HCT116 (cell line): ENCODE measurements at regions not wholly inside any gene's neighbourhood (a gene's known extent, or its start where the extent isn't known, plus 50 kb on each side); places are given as distances from the start of the nearest gene placed in this dataset.

Source experiments
- ATAC-seq: fragments of 200-7000 bp; cut with Tn5 transposase; 2 replicates; pipeline ENCODE4 v1.9.1; 2020; ENCODE audit warnings: mild to moderate bottlenecking, moderate library complexity
- BruUV-seq: library from RNA; stranded (reverse); fragments of 400-500 nt; replicated peaks from 2 replicates; lab custom pipeline; 2021; lab: Mats Ljungman, UMichigan
- CTCF ChIA-PET: fragments of 300-600 bp; sonication (Branson Sonifier 250); formaldehyde crosslinking; loops from one replicate; lab custom pipeline; 2021; ENCODE audit warnings: antibody characterized with exemption; lab: Charles Lee
- POLR2A ChIA-PET: fragments of 300-600, 350-600 bp; sonication (Branson Sonifier 250); formaldehyde crosslinking; loops from one replicate; lab custom pipeline; 2021; ENCODE audit warnings: antibody characterized with exemption; lab: Charles Lee
- RAD21 ChIA-PET, 2 experiments: fragments of 300-600 bp; sonication (Branson Sonifier 250); formaldehyde crosslinking; loops; one replicate each; lab custom pipeline; 2023; ENCODE audit warnings: low total read pairs in 2 of 2; ENCODE audit not compliant: uncharacterized antibody in 2 of 2, unreplicated experiment in 2 of 2, low non-redundant PET in 1 of 2; lab: Charles Lee
- DNase-seq: peaks from one replicate; pipeline ENCODE4 v3.0.0-alpha.2; 2010; ENCODE audit warnings: low read depth, low spot score
- H2AFZ ChIP-seq: fragments of 200-600 bp; shearing (Covaris generic), sonication (generic); 2 replicates; pipeline ENCODE4 v1.6.1; 2017; ENCODE audit warnings: low read depth, mixed run types, mixed read lengths, antibody characterized with exemption, low read length; ENCODE audit not compliant: poor library complexity, severe bottlenecking
- H3K27ac ChIP-seq: 2 replicates; pipeline ENCODE4 v1.5.1; 2012; ENCODE audit warnings: low read depth, low read length
- H3K27me3 ChIP-seq: fragments of 200-600 bp; sonication (generic); 2 replicates; pipeline ENCODE4 v1.6.1; 2016; ENCODE audit warnings: mixed run types, low read length, mixed read lengths; ENCODE audit not compliant: insufficient read depth
- H3K36me3 ChIP-seq, 2 experiments: fragments of 200-500 bp in 1 of 2; fragments of 200-600 bp in 1 of 2; sonication (Bioruptor generic) in 1 of 2; sonication (generic) in 1 of 2; 2 replicates each; pipeline versions ENCODE4 v1.5.1 to v1.6.1; 2014 to 2016; ENCODE audit warnings: low read length in 2 of 2, inconsistent platforms in 1 of 2, mixed read lengths in 1 of 2, mixed run types in 1 of 2; ENCODE audit not compliant: insufficient read depth in 2 of 2, control insufficient read depth in 1 of 2
- H3K4me1 ChIP-seq, 2 experiments: fragments of 200-600 bp in 1 of 2; sonication (generic) in 1 of 2; 2 replicates each; pipeline versions ENCODE4 v1.5.1 to v1.6.1; 2012 to 2017; ENCODE audit warnings: low read length in 2 of 2, inconsistent platforms in 1 of 2, mild to moderate bottlenecking in 1 of 2, mixed read lengths in 1 of 2, mixed run types in 1 of 2, moderate library complexity in 1 of 2; ENCODE audit not compliant: insufficient read depth in 2 of 2, control insufficient read depth in 1 of 2
- H3K4me2 ChIP-seq: fragments of 200-600 bp; sonication (generic); 2 replicates; pipeline ENCODE4 v1.6.1; 2017; ENCODE audit warnings: mixed run types, low read length, mixed read lengths
- H3K4me3 ChIP-seq, 2 experiments: fragments of 200-600 bp in 1 of 2; sonication (generic) in 1 of 2; replicated peaks in 1 of 2; 2 replicates each; pipeline ENCODE4 v1.5.1; 2011 to 2016; ENCODE audit warnings: low read length in 2 of 2, control low read depth in 1 of 2, low read depth in 1 of 2, mild to moderate bottlenecking in 1 of 2, mixed read lengths in 1 of 2, mixed run types in 1 of 2
- H3K79me2 ChIP-seq: fragments of 200-600 bp; sonication (generic); 2 replicates; pipeline ENCODE4 v1.6.1; 2017; ENCODE audit warnings: mild to moderate bottlenecking, mixed run types, low read length, moderate library complexity, mixed read lengths; ENCODE audit not compliant: insufficient read depth
- H3K9ac ChIP-seq: fragments of 200-600 bp; sonication (generic); 2 replicates; pipeline ENCODE4 v1.6.1; 2016; ENCODE audit warnings: low read length, mixed read lengths
- H3K9me2 ChIP-seq: fragments of 200-600 bp; sonication (generic), shearing (Covaris generic); 2 replicates; pipeline ENCODE4 v1.6.1; 2017; ENCODE audit warnings: mixed run types, mild to moderate bottlenecking, moderate library complexity; ENCODE audit not compliant: insufficient read depth
- H3K9me3 ChIP-seq, 2 experiments: fragments of 200-500 bp in 1 of 2; fragments of 200-600 bp in 1 of 2; sonication (Bioruptor generic) in 1 of 2; sonication (generic) in 1 of 2; 2 replicates each; pipeline ENCODE4 v1.6.1; 2014 to 2017; ENCODE audit warnings: low read length in 2 of 2, mixed read lengths in 2 of 2, inconsistent platforms in 1 of 2, low read depth in 1 of 2, mild to moderate bottlenecking in 1 of 2, mixed run types in 1 of 2, moderate library complexity in 1 of 2; ENCODE audit not compliant: control insufficient read depth in 1 of 2, insufficient read depth in 1 of 2
- H4K20me1 ChIP-seq: fragments of 200-600 bp; sonication (generic), shearing (Covaris generic); 2 replicates; pipeline ENCODE4 v1.6.1; 2017; ENCODE audit warnings: mixed run types, mild to moderate bottlenecking, moderate library complexity; ENCODE audit not compliant: insufficient read depth
- EZH2 ChIP-seq: fragments of 200-600 bp; sonication (generic); IDR thresholded peaks from 2 replicates; pipeline ENCODE4 v1.6.1; 2017; ENCODE audit warnings: antibody characterized with exemption, mixed run types
- FOSL1 ChIP-seq: IDR thresholded peaks from 2 replicates; pipeline ENCODE4 v1.6.1; 2012; ENCODE audit warnings: low read depth
- POLR2A ChIP-seq: IDR thresholded peaks from 2 replicates; pipeline ENCODE4 v1.7.0; 2011; ENCODE audit warnings: borderline replicate concordance; ENCODE audit not compliant: insufficient read depth, insufficient read length; ENCODE audit errors: extremely low read depth
- POLR2AphosphoS5 ChIP-seq: IDR thresholded peaks from 2 replicates; pipeline ENCODE4 v1.6.1; 2011; ENCODE audit warnings: mild to moderate bottlenecking, low read depth, low read length, moderate library complexity
- REST ChIP-seq: IDR thresholded peaks from 2 replicates; pipeline ENCODE4 v1.6.1; 2012; ENCODE audit warnings: low read depth
- SP1 ChIP-seq: IDR thresholded peaks from 2 replicates; pipeline ENCODE4 v1.6.1; 2012; ENCODE audit warnings: low read depth
- ZBTB33 ChIP-seq: IDR thresholded peaks from 2 replicates; pipeline ENCODE4 v1.6.1; 2011; ENCODE audit warnings: mild to moderate bottlenecking, low read length, moderate library complexity; ENCODE audit not compliant: insufficient replicate concordance; ENCODE audit errors: extremely low read depth
- ZFX ChIP-seq: fragments of 450-650 bp; IDR thresholded peaks from 2 replicates; pipeline ENCODE4 v1.6.1; 2017
- intact Hi-C: fragments of 100-400 bp; cut with micrococcal nuclease; formaldehyde crosslinking; loops from 2 replicates; pipeline ENCODE4 v1.10.0; 2022
- TF ChIP-seq, protein P1 (sequence below): IDR thresholded peaks from 2 replicates; pipeline ENCODE4 v1.6.1; 2012
- TF ChIP-seq, protein P2 (sequence below), 3 experiments: fragments of 200-600 bp in 1 of 3; sonication (generic) in 1 of 3; IDR thresholded peaks in 2 of 3; conservative IDR thresholded peaks in 1 of 3; 2 replicates each; pipeline ENCODE4 v1.5.1; 2012 to 2017; ENCODE audit warnings: low read depth in 2 of 3, low read length in 2 of 3, antibody characterized with exemption in 1 of 3, borderline replicate concordance in 1 of 3, control low read depth in 1 of 3, mild to moderate bottlenecking in 1 of 3, mixed read lengths in 1 of 3, mixed run types in 1 of 3, moderate library complexity in 1 of 3; ENCODE audit not compliant: insufficient read depth in 1 of 3

GRCh38 chr13:67619351-67619994 lies 389.3 kb upstream of the PCDH9 start (continued):
- no peak for TF ChIP-seq ZFX
- TF ChIP-seq, protein P1, sequence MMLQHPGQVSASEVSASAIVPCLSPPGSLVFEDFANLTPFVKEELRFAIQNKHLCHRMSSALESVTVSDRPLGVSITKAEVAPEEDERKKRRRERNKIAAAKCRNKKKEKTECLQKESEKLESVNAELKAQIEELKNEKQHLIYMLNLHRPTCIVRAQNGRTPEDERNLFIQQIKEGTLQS = no peak
- no peak for TF ChIP-seq SP1

DNA sequence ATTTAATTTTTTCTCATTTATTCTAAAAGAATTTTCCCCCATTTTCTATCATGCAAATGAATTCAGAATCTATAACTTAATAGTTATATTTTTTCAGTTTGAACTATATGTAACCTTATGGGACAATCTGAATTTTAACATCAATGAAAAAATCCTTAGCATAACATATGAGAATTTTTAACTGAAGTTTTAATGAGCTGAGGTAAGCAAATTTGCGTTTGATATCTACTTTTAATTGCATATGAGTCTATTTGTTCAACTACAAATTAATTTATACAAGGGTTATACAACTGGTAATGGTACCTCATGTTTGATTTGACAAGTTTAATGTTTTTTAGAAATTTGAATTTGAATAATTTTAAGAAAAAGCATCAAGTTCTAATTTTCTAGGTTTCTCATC lies 384.4 kb upstream of the PCDH9 start:
- H3K27me3 ChIP-seq = no peaks in the 10 kb centered on the region
- H3K4me3 ChIP-seq = no peak overlapping the region
- no peaks in the 10 kb centered on the region for H3K79me2 ChIP-seq
- no peak overlapping the region for H3K9ac ChIP-seq
- no peak for DNase-seq
- intact Hi-C loops = no loop called here
- CTCF ChIA-PET = no interaction called here
- TF ChIP-seq, protein P2, sequence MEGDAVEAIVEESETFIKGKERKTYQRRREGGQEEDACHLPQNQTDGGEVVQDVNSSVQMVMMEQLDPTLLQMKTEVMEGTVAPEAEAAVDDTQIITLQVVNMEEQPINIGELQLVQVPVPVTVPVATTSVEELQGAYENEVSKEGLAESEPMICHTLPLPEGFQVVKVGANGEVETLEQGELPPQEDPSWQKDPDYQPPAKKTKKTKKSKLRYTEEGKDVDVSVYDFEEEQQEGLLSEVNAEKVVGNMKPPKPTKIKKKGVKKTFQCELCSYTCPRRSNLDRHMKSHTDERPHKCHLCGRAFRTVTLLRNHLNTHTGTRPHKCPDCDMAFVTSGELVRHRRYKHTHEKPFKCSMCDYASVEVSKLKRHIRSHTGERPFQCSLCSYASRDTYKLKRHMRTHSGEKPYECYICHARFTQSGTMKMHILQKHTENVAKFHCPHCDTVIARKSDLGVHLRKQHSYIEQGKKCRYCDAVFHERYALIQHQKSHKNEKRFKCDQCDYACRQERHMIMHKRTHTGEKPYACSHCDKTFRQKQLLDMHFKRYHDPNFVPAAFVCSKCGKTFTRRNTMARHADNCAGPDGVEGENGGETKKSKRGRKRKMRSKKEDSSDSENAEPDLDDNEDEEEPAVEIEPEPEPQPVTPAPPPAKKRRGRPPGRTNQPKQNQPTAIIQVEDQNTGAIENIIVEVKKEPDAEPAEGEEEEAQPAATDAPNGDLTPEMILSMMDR (IDR thresholded peaks at IDR 0.05 in 2 of 3, conservative IDR thresholded peaks at IDR 0.05 in 1 of 3; ENCODE audit: borderline replicate concordance in 1 of 3, insufficient read depth in 1 of 3, low read depth in 2 of 3, low read length in 2 of 3) = no peak
- TF ChIP-seq EZH2 (no peak), REST (no peak), POLR2AphosphoS5 (no peak), FOSL1 (no peak), POLR2A (no peak), ZBTB33 (no peak)
- TF ChIP-seq, all 23 proteins: peak for 0
- H3K27ac ChIP-seq = no peak overlapping the region
- H3K4me1 ChIP-seq = peaks cover 0 to 3% of the 10 kb centered on the region in 2 experiments; a peak in 2 of 4 replicates
- no peaks in the 10 kb centered on the region for H3K9me2 ChIP-seq
- no peak overlapping the region for H2AFZ ChIP-seq
- no peaks in the 10 kb centered on the region for H3K36me3 ChIP-seq
- RAD21 ChIA-PET = no interaction called here
- H3K9me3 ChIP-seq = no peaks in the 10 kb centered on the region
- H4K20me1 ChIP-seq = no peaks in the 10 kb centered on the region
- no peak for ATAC-seq
- H3K4me2 ChIP-seq = no peak overlapping the region
- BruUV-seq = no TSS peak
- POLR2A ChIA-PET = no interaction called here
